DMS153 treated with DMSO at 0.1 percent for 48 hours (cell line): ENCODE measurements at regions not wholly inside any gene's neighbourhood (a gene's known extent, or its start where the extent isn't known, plus 50 kb on each side); places are given as distances from the start of the nearest gene placed in this dataset.
A peak's percentile ranks its signal among the peaks of the same experiment; 100 is the strongest.
"Not testable (repeated sequence)": the region's sequence is repeated elsewhere in the genome, so short reads cannot be mapped to it uniquely, and the experiment has no call there.

Source experiments
- DNase-seq: peaks from one replicate; lab custom pipeline; 2025; ENCODE audit not compliant: unreplicated experiment; lab: John Stamatoyannopoulos, UW

DNA sequence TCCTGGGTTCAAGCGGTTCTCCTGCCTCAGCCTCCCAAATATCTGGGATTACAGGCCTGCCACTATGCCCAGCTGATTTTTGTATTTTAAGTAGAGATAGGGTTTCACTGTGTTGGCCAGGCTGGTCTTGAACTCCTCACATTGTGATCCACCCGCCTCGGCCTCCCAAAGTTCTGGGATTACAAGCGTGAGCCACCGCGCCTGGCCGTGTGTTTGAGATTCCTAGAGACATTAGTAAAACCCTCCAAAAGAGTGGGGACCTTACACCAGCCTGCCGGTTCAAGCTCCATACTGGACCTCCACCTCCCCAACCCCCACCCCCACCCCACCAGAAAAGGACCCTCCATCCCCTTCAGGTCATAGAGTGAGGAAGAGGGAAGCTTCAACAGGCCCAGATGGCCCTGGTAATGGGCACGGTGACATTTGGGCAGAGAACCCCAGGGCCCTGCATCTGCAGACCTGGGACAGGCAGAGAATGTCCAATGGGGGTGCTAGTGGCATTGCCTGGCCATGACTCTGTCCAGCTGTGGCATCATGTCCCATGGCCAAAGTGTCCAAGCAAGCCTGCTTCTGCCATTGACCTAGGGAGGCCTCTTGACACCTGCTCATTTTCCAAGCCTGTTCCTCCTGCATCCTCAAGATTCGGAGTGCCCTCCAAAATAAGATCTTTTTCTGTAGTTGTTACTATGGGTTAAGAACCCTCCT is 108.9 kb upstream of the KLF13 start:
- DNase-seq = no peak

DNA sequence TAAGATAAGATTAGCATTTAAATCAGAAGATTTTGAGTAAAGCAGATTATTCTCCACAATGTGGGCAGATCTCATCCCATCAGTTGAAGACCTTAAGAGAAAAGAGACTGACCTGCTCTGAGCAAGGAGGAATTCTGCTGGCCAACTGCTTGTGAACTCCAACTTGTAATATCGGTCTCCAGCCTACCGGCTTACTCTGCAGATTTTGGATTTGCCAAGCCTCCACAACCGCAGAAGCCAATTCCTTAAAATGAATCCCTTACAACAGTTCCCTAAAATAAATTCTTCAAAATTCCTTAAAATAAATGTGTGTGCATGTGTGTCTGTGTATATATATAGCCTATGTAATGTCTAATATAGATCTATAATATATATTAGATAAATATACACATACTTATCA is 107.4 kb upstream of the KLF13 start:
- DNase-seq = no peak

DNA sequence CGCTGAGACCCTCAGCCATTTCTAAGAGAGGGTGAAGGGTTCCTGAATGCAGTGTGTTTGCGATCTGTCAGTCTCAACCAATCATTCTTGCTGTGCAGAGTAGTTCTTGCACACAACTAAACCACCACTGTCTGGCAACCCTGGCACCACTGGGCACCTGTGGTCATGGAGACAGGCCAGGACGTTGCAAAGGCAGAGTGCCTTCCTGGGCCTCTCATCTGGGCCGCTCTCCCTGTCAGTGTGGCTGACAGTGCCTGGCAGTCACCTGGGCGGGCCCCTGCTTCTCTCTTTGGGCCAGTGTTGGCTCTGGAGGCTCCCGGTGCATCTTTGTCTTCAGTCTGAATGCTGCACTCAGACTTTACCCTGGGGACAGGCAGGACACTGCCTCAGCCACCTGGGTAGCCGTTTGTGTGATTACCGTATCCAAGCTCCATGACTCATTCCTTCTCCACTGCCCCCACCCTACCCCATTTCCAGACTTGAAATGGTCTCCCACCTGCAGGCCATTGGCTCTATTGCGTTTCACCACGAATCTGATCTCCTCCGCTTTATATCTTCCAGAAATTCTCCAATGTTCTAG is 104.6 kb upstream of the KLF13 start:
- no peak for DNase-seq

DNA sequence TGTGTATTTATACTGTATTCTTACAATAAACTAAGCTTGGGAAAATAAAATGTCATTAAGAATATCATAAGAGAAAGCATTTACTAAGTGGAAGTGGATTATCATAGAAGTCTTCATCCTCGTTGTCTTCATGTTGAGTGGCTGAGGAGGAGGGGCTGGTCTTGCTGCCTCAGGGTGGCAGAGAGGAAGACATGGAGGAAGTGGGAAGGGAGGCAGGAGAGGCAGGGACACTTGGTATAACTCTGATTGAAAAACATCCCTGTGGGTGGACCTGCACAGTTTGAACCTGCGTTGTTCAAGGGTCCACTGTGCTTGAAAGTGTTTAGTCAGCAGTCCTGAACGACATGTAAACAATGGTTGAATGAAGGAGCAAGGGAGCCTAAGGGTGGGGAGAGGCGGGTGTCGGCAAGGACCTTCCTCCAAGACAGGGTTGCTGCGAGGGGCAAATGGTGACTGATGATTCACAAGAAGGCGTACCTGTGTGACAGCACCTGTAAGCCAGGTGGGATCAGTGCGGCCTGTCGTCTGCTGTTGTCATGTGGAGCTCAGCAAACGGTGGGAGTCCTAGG is 103.8 kb upstream of the KLF13 start:
- no peak for DNase-seq

GRCh38 chr15:31223478-31224350 is 102.9 kb upstream of the KLF13 start:
- DNase-seq = no peak

DNA sequence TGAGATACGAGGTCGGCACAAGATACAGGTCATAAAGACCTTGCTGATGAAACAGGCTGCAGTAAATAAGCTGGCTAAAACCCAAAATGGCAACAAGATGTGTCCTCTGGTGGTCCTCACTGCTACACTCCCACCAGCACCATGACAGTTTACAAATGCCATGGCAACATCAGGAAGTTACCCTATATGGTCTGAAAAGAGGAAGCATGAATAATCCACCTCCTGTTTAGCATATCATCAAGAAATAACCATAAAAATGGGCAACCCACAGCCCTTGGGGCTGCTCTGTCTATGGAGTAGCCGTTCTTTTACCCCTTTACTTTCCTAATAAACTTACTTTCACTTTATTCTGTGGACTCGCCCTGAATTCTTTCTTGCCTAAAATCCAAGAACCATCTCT is 102.0 kb upstream of the KLF13 start:
- DNase-seq = not testable (repeated sequence)

GRCh38 chr15:31225356-31225955 is 101.2 kb upstream of the KLF13 start:
- DNase-seq = no peak

DNA sequence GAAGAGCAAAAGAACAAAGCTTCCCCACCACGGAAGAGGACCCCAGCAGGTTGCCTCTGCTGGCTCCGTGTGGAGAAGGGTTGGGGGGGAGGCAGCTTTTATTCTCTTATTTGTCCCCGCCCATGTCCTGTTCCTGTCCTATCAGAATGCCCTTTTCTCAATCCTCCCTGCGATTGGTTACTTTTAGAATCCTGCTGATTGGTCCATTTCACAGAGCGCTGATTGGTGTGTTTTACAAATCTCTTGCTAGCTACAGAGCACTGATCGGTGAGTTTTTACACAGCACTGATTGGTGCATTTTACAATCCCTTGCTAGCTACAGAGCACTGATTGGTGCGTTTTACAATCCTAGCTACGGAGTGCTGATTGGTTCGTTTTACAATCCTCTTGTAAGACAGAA is 100.6 kb upstream of the KLF13 start:
- no peak for DNase-seq

DNA sequence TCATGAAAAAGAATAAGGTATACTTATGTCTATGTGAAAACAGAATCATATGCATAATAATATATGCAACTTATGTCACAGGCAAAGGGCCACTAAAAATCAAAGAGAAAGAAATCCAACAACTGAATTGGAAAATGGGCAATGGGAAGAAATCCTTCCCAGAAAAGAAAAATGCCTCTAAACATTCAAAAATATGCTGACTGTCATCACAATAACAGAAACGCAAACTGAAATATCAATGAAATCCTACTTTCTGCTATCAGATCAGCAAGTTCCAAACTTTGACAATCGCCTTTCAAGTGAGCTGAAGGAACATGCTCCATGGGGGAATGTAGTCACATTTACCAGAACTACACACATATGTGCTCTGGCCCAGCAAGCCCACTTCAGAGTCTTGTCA is 99.4 kb upstream of the KLF13 start:
- no peak for DNase-seq

DNA sequence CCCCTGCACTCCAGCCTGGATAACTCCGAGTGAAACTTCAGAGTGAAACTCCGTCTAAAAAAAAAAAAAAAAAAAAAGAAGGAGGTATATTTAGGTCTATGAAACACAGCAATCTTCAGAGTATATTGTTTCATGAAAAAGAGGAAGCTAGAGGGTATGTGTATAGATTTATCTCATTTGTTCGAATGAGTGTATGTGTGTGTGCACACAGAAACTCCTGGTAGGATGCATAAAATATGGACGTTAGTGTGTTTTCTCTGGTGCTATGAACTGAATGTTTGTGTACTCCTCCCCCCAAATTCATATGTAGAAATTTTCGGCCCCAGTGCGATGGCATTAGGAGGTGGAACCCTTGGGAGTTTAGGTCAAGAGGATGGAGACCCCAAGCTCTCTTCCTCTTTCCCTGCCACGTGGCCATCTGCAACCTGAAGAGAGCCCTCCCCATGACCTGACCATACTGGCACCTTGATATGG is 98.6 kb upstream of the KLF13 start:
- DNase-seq = no peak

GRCh38 chr15:31228980-31229826 is 97.4 kb upstream of the KLF13 start:
- no peak for DNase-seq

- DNase-seq = no peak
These were observed 95.8 kb upstream of the KLF13 start for GRCh38 chr15:31230630-31231485.

DNA sequence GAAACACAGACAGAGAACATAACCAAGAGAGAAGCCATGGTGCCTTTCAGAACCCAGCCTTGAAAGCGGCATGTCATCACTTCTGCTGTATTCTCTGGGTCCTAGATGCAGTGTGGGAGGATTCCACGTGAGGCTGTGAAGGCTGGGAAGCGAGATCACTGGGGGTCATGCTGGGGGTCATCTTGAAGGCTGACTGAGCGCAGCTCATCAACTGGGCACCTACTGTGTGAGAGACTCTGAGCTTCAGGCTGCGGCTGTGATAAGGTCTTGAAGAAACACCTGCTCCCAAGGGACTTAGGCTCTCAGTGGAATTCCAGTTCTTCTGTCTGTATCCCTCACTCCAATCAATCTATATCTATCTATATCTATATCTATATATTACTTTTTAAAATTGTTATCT is 91.8 kb upstream of the KLF13 start:
- DNase-seq = no peak

- DNase-seq = peak; percentile 58
These were observed 91.1 kb upstream of the KLF13 start for GRCh38 chr15:31235311-31236183.

- peak; percentile 58 for DNase-seq
These were observed 90.2 kb upstream of the KLF13 start for GRCh38 chr15:31236184-31237042.

- DNase-seq = no peak
These were observed 89.7 kb upstream of the KLF13 start for GRCh38 chr15:31237043-31237324.

DNA sequence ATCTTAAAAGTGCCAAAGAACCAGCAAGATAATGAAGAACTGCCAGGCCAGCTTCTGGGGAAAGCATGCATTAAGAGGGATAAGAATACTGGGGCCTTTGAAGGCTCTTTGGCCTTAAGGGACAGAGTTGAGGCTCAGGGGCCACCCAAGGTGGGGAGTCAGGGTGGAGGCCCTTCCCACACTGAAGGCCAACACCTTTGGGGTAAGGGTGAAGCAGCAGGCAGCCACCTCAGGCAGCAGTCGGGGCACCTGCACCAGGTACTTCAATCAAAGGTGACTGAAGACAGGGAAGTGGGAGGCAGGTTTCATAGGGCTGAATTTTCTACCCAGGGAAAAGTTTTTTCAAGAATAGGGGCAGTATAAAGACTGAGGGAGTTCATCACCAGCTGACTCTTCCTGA is 87.7 kb upstream of the KLF13 start:
- no peak for DNase-seq

DNA sequence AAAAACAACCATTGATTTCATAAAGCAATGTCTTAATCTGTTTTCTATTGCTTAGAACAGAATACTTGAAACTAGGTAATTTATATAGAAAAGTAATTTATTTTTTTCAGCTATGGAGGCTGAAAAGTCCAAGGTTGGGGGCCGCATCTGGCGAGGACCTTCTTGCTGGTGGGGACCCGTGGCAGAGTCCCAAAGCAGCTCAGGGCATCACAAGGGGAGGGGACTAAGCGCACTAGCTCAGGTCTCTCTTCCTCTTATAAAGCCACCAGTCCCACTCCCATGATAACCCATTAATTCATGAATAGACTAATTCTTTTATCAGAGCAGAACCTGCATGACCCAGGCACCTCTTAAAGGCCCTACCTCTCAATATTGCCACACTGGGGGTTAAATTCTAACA is 87.2 kb upstream of the KLF13 start:
- DNase-seq = no peak
